Left lung (tissue), 4 donors: ENCODE measurements at regions not wholly inside any gene's neighbourhood (a gene's known extent, or its start where the extent isn't known, plus 50 kb on each side); places are given as distances from the start of the nearest gene placed in this dataset.
"Not testable (repeated sequence)": the region's sequence is repeated elsewhere in the genome, so short reads cannot be mapped to it uniquely, and the experiment has no call there.

Source experiments
- ATAC-seq: fragments of 200-7000 bp; cut with Tn5 transposase; one replicate; pipeline ENCODE4 v1.9.1; 2020; ENCODE audit warnings: moderate library complexity
- DNase-seq, 4 donors: peaks; one replicate each; pipeline ENCODE4 v3.0.0-alpha.2; 2013 to 2020
- H3K27ac ChIP-seq, 2 donors: fragments of 200-600 bp; sonication (generic) in 1 of 2; one replicate each; pipeline versions ENCODE4 v1.5.0 to v1.8.0; 2020 to 2021
- H3K27me3 ChIP-seq, 2 donors: fragments of 200-600 bp; sonication (generic) in 1 of 2; one replicate each; pipeline versions ENCODE4 v1.5.0 to v1.8.0; 2020 to 2021
- H3K36me3 ChIP-seq, 2 donors: fragments of 200-600 bp; sonication (generic) in 1 of 2; one replicate each; pipeline versions ENCODE4 v1.5.0 to v1.8.0; 2020 to 2021
- H3K4me1 ChIP-seq, 2 donors: fragments of 200-600 bp; one replicate each; pipeline ENCODE4 v1.8.0; 2021
- H3K4me3 ChIP-seq, 2 donors: fragments of 200-600 bp; sonication (generic) in 1 of 2; one replicate each; pipeline versions ENCODE4 v1.5.0 to v1.8.0; 2020 to 2021; ENCODE audit warnings: mild to moderate bottlenecking in 1 of 2
- H3K9me3 ChIP-seq, 2 donors: fragments of 200-600 bp; sonication (generic) in 1 of 2; one replicate each; pipeline versions ENCODE4 v1.5.0 to v1.8.0; 2020 to 2021
- intact Hi-C, 2 donors: fragments of 100-400 bp; cut with DNase I; formaldehyde crosslinking; loops; one replicate each; pipeline versions ENCODE4 v1.11.2 to v1.14.2; 2022
- TF ChIP-seq, protein P1 (sequence below), 2 donors: fragments of 200-600 bp; sonication (generic) in 1 of 2; IDR thresholded peaks; one replicate each; pipeline versions ENCODE4 v1.5.0 to v1.8.0; 2021; ENCODE audit warnings: antibody characterized with exemption in 2 of 2
- donor health status: DM: no; HTN: yes; CAD: no.
- donor health status: DM: no; HTN: no; CAD: no.

DNA sequence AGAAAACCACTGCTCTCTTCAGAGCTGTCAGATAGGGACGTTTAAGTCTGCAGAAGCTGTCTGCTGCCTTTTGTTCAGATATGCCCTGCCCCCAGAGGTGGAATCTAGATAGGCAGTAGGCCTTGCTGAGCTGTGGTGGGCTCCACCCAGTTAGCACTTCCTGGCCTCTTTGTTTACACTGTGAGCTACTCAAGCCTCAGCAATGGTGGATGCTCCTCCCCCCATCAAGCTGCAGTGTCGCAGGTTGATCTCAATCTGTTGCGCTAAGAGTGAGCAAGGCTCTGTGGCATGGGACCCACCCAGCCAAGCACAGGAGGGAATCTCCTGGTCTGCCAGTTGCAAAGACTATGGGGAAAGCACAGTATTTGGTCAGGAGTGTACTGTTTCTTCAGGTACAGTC, 59.2 kb upstream of the ZNF641 start:
- intact Hi-C loops, result not testable (repeated sequence)

DNA sequence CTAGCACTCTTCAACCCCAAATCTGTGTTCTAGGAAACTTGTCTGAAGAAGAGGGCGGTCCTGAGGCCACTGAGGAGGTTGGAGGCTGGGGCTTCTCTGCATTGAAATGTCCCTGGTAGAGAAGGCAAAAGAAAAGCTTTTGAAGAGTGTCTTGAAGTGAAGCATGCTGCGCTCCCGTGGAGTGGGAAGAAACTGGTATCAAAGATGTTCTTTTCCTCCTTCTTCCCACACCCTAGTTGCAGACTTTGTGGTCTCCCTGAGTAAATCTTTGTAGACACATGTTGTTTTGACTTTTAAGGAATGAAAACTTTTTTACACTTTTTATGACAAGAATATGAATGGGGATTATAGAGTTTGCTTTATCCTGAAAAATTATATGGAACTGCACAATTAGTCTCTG, 59.0 kb upstream of the ANP32D start:
- intact Hi-C loops, result no loop called here
- Histone ChIP-seq H3K36me3 (no peaks in the 10 kb centered on the region), H3K27me3 (no peaks in the 10 kb centered on the region), H3K4me1 (no peaks in the 10 kb centered on the region), H3K4me3 (no peak overlapping the region), H3K27ac (peak overlapping the region in 1 of 2 donors; percentile 2), H3K9me3 (peaks cover 0 to 5% of the 10 kb centered on the region in 2 donors)
- TF ChIP-seq, protein P1, sequence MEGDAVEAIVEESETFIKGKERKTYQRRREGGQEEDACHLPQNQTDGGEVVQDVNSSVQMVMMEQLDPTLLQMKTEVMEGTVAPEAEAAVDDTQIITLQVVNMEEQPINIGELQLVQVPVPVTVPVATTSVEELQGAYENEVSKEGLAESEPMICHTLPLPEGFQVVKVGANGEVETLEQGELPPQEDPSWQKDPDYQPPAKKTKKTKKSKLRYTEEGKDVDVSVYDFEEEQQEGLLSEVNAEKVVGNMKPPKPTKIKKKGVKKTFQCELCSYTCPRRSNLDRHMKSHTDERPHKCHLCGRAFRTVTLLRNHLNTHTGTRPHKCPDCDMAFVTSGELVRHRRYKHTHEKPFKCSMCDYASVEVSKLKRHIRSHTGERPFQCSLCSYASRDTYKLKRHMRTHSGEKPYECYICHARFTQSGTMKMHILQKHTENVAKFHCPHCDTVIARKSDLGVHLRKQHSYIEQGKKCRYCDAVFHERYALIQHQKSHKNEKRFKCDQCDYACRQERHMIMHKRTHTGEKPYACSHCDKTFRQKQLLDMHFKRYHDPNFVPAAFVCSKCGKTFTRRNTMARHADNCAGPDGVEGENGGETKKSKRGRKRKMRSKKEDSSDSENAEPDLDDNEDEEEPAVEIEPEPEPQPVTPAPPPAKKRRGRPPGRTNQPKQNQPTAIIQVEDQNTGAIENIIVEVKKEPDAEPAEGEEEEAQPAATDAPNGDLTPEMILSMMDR (IDR thresholded peaks at IDR 0.05), result no peak
- DNase-seq (no peak), ATAC-seq (no peak)

More for the DNA sequence above, 59.2 kb upstream of the ZNF641 start:
- not testable (repeated sequence) for H3K4me1 ChIP-seq, H3K27me3 ChIP-seq, H3K36me3 ChIP-seq, H3K4me3 ChIP-seq, DNase-seq, ATAC-seq, H3K9me3 ChIP-seq, H3K27ac ChIP-seq

DNA sequence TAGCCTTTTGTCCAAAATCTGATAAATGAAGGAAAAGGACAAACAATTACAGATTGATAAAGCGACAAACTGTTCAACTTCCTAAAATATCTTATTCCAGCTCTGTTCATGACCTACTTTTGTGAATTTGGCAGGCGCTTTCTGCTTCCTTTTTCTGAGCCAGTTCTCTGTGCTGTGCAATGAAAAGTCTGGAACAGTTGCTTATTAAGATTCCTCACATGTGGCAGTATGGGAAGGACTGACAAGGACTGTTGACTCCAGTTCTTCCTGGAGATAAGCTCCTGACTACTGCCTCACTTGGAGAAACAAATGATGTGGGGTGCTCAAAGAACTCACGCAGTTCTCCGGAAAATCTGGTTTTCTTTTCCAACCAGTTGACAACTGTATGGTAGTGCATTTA, 58.3 kb upstream of the ANP32D start:
- DNase-seq, result peak in 2 of 4 donors; percentile 66 to 80
- H3K4me3 ChIP-seq, result no peak overlapping the region
- intact Hi-C loops, result no loop called here
- peak; percentile 59 for ATAC-seq
- TF ChIP-seq, protein P1 (IDR thresholded peaks at IDR 0.05), result no peak
- no peaks in the 10 kb centered on the region for H3K27me3 ChIP-seq
- no peaks in the 10 kb centered on the region for H3K4me1 ChIP-seq
- peak overlapping the region in 1 of 2 donors; percentile 33 for H3K27ac ChIP-seq
- H3K36me3 ChIP-seq, result no peaks in the 10 kb centered on the region
- H3K9me3 ChIP-seq, result peaks cover 0 to 3% of the 10 kb centered on the region in 2 donors

DNA sequence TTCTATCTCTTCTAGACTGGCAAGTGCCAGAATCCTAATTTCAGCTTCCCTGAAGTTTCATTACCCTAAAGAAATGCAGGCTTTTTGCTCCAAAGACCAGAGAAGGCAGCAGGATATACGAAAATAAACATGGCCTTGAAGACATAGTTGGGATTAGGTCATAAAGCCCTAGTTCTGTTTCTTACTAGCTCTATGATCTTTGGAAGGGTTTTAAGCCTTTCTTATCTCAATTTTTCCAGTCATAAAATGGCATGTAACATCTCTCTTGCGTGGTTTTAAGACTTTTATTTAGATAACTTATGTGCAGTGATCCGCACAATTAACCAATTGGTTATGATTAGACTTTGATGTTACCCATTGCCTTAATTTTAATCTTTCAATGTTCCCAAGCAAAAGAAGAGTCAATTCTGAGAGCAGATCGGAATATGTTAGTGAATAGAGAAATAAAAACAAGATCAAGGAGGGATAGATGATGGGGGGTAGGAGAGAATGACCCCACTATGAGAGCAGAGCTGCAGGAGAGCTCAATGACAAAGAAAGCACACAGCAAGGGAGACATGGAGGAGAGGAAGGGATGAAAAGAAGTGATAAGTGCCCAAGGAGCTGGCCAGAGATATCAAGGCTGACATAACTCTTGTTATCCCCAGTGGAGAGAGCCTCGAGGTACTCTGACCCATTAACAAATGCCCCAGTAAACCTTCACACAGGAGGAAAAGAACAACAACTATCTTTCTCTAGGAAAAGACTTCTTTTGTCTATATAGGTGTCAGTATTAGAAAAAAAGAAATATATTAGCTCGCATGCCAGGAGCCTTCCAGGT, 53.0 kb upstream of the ANP32D start:
- TF ChIP-seq, protein P1 (IDR thresholded peaks at IDR 0.05), result no peak
- intact Hi-C loops, result no loop called here

DNA sequence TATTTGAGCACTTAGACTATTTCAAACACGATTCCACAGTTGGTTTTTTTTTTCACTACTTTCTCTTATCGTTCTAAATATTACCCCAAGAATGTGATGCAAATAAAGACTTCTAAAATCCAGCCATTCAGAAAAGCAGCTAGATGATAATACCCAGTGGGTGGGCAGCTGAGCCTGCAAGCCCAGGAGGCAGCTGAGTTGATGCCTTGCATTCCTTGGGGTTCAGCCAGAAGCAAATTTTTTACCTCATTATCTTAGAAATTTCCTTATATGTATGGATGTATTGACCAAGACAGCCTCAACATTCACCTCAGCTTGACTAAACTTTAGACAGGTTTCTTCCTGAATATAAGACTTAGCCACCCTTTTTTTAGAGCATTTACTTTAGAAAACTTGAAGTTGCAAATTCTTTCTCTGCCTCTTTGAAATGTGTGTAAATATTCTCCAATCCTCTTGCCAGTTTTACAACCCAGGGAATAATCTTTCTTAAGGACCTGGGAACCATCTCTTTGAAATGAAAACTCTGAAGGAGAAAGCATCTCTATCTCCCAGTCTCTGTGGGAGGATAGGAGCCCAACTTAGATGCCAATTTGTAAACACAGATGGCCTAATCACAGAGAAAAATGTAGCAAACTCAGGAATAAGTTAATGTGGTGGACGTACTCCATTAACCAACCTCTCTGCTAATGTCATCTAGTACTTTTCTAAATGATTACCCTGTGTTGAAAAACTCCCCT, 52.2 kb upstream of the ANP32D start:
- no peaks in the 10 kb centered on the region for H3K36me3 ChIP-seq
- no peak for DNase-seq
- no peak for ATAC-seq
- no peak overlapping the region for H3K27ac ChIP-seq
- peaks cover 0 to 5% of the 10 kb centered on the region in 2 donors for H3K4me1 ChIP-seq
- intact Hi-C loops, result no loop called here
- no peaks in the 10 kb centered on the region for H3K27me3 ChIP-seq
- TF ChIP-seq, protein P1 (IDR thresholded peaks at IDR 0.05), result no peak
- H3K4me3 ChIP-seq, result no peak overlapping the region
- H3K9me3 ChIP-seq, result no peaks in the 10 kb centered on the region

More for the DNA sequence above, 53.0 kb upstream of the ANP32D start:
- Histone ChIP-seq H3K27me3 (no peaks in the 10 kb centered on the region), H3K27ac (no peak overlapping the region), H3K4me1 (peaks cover 0 to 5% of the 10 kb centered on the region in 2 donors), H3K9me3 (no peaks in the 10 kb centered on the region), H3K36me3 (no peaks in the 10 kb centered on the region), H3K4me3 (no peak overlapping the region)
- DNase-seq (no peak), ATAC-seq (no peak)
